IMR-90 (cell line): ENCODE measurements at regions not wholly inside any gene's neighbourhood (a gene's known extent, or its start where the extent isn't known, plus 50 kb on each side); places are given as distances from the start of the nearest gene placed in this dataset.

Source experiments
- ATAC-seq: fragments of 200-7000 bp; cut with Tn5 transposase; 2 replicates; pipeline ENCODE4 v1.9.1; 2020; ENCODE audit warnings: low read depth, mild to moderate bottlenecking, moderate library complexity
- BruUV-seq: library from RNA; stranded (reverse); fragments of 400-500 nt; replicated peaks from 2 replicates; lab custom pipeline; 2021; lab: Mats Ljungman, UMichigan
- CTCF ChIA-PET: fragments of 300-600 bp; formaldehyde crosslinking; extraction: SDS; loops from one replicate; lab custom pipeline; 2021; ENCODE audit warnings: antibody characterized with exemption; lab: Yijun Ruan, JAX
- POLR2A ChIA-PET: fragments of 300-600 bp; sonication (Branson Sonifier 250); formaldehyde crosslinking; loops from one replicate; lab custom pipeline; 2022; ENCODE audit warnings: antibody characterized with exemption; ENCODE audit not compliant: unreplicated experiment; lab: Charles Lee
- DNase-seq: peaks from one replicate; pipeline ENCODE4 v3.0.0; 2013
- H2AFZ ChIP-seq: replicated peaks from 2 replicates; pipeline ENCODE3; 2013; ENCODE audit warnings: low read length, mild to moderate bottlenecking; ENCODE audit not compliant: poor library complexity
- H2AK5ac ChIP-seq: 2 replicates; pipeline ENCODE4 v1.6.1; 2013; ENCODE audit warnings: low read depth, low read length, inconsistent platforms
- H2AK9ac ChIP-seq: replicated peaks from 2 replicates; pipeline ENCODE3; 2013; ENCODE audit warnings: mild to moderate bottlenecking, low read depth, low read length, moderate library complexity; ENCODE audit not compliant: poor library complexity
- H2BK120ac ChIP-seq: 2 replicates; pipeline ENCODE4 v1.6.1; 2013; ENCODE audit warnings: low read depth, low read length, inconsistent platforms
- H2BK15ac ChIP-seq: 3 replicates; pipeline ENCODE4 v1.6.1; 2013; ENCODE audit warnings: low read depth, low read length, inconsistent platforms
- H2BK20ac ChIP-seq: 2 replicates; pipeline ENCODE4 v1.6.1; 2013; ENCODE audit warnings: low read depth, mild to moderate bottlenecking, inconsistent platforms, low read length, moderate library complexity
- H2BK5ac ChIP-seq: 2 replicates; pipeline ENCODE4 v1.6.1; 2013; ENCODE audit warnings: mild to moderate bottlenecking, low read depth, low read length, inconsistent platforms; ENCODE audit not compliant: poor library complexity, severe bottlenecking
- H3K14ac ChIP-seq: replicated peaks from 2 replicates; pipeline ENCODE4 v1.6.1; 2013; ENCODE audit warnings: low read depth, low read length, inconsistent platforms
- H3K18ac ChIP-seq: 2 replicates; pipeline ENCODE4 v1.6.1; 2013; ENCODE audit warnings: low read depth, low read length, control low read depth
- H3K23ac ChIP-seq: 2 replicates; pipeline ENCODE4 v1.6.1; 2013; ENCODE audit warnings: low read depth, low read length, inconsistent platforms
- H3K27ac ChIP-seq: 2 replicates; pipeline ENCODE4 v1.5.1; 2013; ENCODE audit warnings: mild to moderate bottlenecking, control low read depth, low read length; ENCODE audit not compliant: insufficient read depth
- H3K27me3 ChIP-seq: 2 replicates; pipeline ENCODE4 v1.6.1; 2013; ENCODE audit warnings: low read length; ENCODE audit not compliant: control insufficient read depth, insufficient read depth
- H3K36me3 ChIP-seq: 2 replicates; pipeline ENCODE4 v1.6.1; 2013; ENCODE audit warnings: low read length, mixed read lengths; ENCODE audit not compliant: control insufficient read depth, insufficient read depth
- H3K4ac ChIP-seq: 2 replicates; pipeline ENCODE4 v1.6.1; 2013; ENCODE audit warnings: low read depth, low read length, inconsistent platforms
- H3K4me1 ChIP-seq: 2 replicates; pipeline ENCODE4 v1.6.1; 2013; ENCODE audit warnings: low read length, mixed read lengths; ENCODE audit not compliant: control insufficient read depth, insufficient read depth
- H3K4me2 ChIP-seq: 2 replicates; pipeline ENCODE4 v1.6.1; 2013; ENCODE audit warnings: low read depth, mild to moderate bottlenecking, control low read depth, low read length, moderate library complexity
- H3K4me3 ChIP-seq: 2 replicates; pipeline ENCODE4 v1.5.1; 2013; ENCODE audit warnings: low read depth, mild to moderate bottlenecking, control low read depth, low read length, moderate library complexity; ENCODE audit not compliant: insufficient read depth
- H3K56ac ChIP-seq: 2 replicates; pipeline ENCODE4 v1.6.1; 2013; ENCODE audit warnings: low read length, inconsistent platforms; ENCODE audit not compliant: insufficient read depth; ENCODE audit errors: extremely low read depth
- H3K79me1 ChIP-seq, 2 experiments: 2 replicates each; pipeline ENCODE4 v1.6.1; 2013; ENCODE audit warnings: low read length in 2 of 2, inconsistent platforms in 1 of 2, low read depth in 1 of 2
- H3K9ac ChIP-seq: 2 replicates; pipeline ENCODE4 v1.6.1; 2013; ENCODE audit warnings: low read depth, low read length, control low read depth
- H3K9me1 ChIP-seq: 2 replicates; pipeline ENCODE4 v1.6.1; 2013; ENCODE audit warnings: low read length, inconsistent platforms; ENCODE audit not compliant: insufficient read depth
- H3K9me3 ChIP-seq: 2 replicates; pipeline ENCODE4 v1.6.1; 2013; ENCODE audit warnings: low read length; ENCODE audit not compliant: control insufficient read depth, insufficient read depth
- H4K20me1 ChIP-seq: 2 replicates; pipeline ENCODE4 v1.6.1; 2013; ENCODE audit warnings: low read length, inconsistent platforms; ENCODE audit not compliant: insufficient read depth
- H4K5ac ChIP-seq: 2 replicates; pipeline ENCODE4 v1.6.1; 2013; ENCODE audit warnings: mild to moderate bottlenecking, low read depth, low read length, control low read depth
- H4K8ac ChIP-seq, 2 experiments: 2 replicates each; pipeline ENCODE4 v1.6.1; 2013; ENCODE audit warnings: low read depth in 2 of 2, low read length in 2 of 2, control low read depth in 1 of 2, inconsistent platforms in 1 of 2
- H4K91ac ChIP-seq: 2 replicates; pipeline ENCODE4 v1.6.1; 2013; ENCODE audit warnings: low read depth, low read length, inconsistent platforms; ENCODE audit not compliant: insufficient read depth
- BHLHE40 ChIP-seq: fragments of 150-350 bp; IDR thresholded peaks from 2 replicates; pipeline ENCODE4 v1.6.1; 2016; ENCODE audit warnings: mild to moderate bottlenecking, low read depth, low read length
- CTCF ChIP-seq: conservative IDR thresholded peaks from 2 replicates; pipeline ENCODE4 v1.5.1; 2012; ENCODE audit warnings: mild to moderate bottlenecking, low read depth, low read length, improper control_type of control experiment
- ELK1 ChIP-seq: fragments of 150-350 bp; IDR thresholded peaks from 2 replicates; pipeline ENCODE4 v1.6.1; 2016; ENCODE audit warnings: low read depth, mild to moderate bottlenecking, low read length, moderate library complexity, borderline replicate concordance
- FOS ChIP-seq: fragments of 150-350 bp; IDR thresholded peaks from 2 replicates; pipeline ENCODE4 v1.6.1; 2016; ENCODE audit warnings: low read depth, low read length
- MXI1 ChIP-seq: IDR thresholded peaks from 2 replicates; pipeline ENCODE4 v1.6.1; 2012; ENCODE audit warnings: low read depth, mild to moderate bottlenecking, low read length, moderate library complexity, borderline replicate concordance
- NFE2L2 ChIP-seq: fragments of 150-350 bp; IDR thresholded peaks from 2 replicates; pipeline ENCODE4 v1.6.1; 2016; ENCODE audit warnings: low read depth, mild to moderate bottlenecking, low read length
- POLR2A ChIP-seq: IDR thresholded peaks from 2 replicates; pipeline ENCODE4 v1.6.1; 2012; ENCODE audit warnings: mild to moderate bottlenecking, low read depth, low read length
- RCOR1 ChIP-seq: IDR thresholded peaks from 2 replicates; pipeline ENCODE4 v1.6.1; 2012; ENCODE audit warnings: mild to moderate bottlenecking, low read length, improper control_type of control experiment; ENCODE audit not compliant: insufficient replicate concordance
- SMC3 ChIP-seq: fragments of 150-350 bp; IDR thresholded peaks from 2 replicates; pipeline ENCODE4 v1.6.1; 2016; ENCODE audit warnings: low read depth, mild to moderate bottlenecking, antibody characterized with exemption, low read length, moderate library complexity
- WGBS, 2 experiments: methylation state at CpG; one replicate each; pipeline versions ENCODE4 v1.1.5 to v1.1.7; 2013; ENCODE audit warnings: missing lambda C conversion rate in 2 of 2; ENCODE audit not compliant: insufficient read length in 1 of 2; ENCODE audit errors: extremely low coverage in 2 of 2; 5-methylcytosine and 5-hydroxymethylcytosine counted together
- dilution Hi-C: fragments of 300-500 bp; cut with HindIII; formaldehyde crosslinking; loops from one replicate; pipeline ENCODE4 v1.14.3; 2018; ENCODE audit warnings: low sequenced_read_pairs; ENCODE audit not compliant: unreplicated experiment
- in situ Hi-C: fragments of 300-500 bp; cut with MboI; formaldehyde crosslinking; loops from 3 replicates; pipeline ENCODE4 v1.14.3; 2019; ENCODE audit warnings: low sequenced_read_pairs, inconsistent platforms, mixed read lengths
- intact Hi-C: fragments of 100-400 bp; cut with micrococcal nuclease; formaldehyde crosslinking; loops from 2 replicates; pipeline ENCODE4 v1.10.0; 2022
- TF ChIP-seq, protein P1 (sequence below): fragments of 150-350 bp; IDR thresholded peaks from 2 replicates; pipeline ENCODE4 v1.6.1; 2017; ENCODE audit warnings: mild to moderate bottlenecking, antibody characterized with exemption, low read length, low read depth

DNA sequence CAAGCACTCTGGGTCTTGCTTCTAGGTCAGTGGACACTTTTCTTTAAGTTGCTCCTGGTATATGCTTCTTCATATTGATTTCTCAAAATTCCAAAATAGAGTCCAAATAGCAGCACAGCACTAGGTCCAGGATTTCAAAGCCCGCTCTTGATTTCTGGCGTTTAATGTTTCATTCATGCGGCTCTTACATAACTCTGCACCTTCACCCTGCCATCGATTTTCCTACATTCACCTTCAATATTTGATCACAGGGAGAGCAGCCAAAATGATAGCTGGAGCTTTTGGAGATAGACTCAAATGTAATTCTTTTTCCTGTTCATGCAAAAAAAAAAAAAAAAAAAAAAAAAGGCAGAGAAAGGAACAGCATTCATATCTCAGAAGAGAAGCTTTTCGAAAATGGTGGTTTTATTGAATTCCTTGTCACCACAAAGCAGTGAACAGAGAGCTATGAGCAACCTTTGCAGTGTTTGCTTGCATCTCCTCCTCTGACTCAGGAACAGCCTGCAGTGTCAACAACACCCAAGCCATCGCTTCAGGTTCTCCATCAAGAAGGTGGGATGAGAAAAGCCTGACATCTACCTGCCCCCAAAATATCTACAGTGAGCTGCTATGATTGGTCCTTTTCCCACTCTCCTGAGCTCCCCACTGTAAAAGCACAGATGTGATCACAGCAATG is 97.8 kb downstream of the MED10 start:
- Histone ChIP-seq H2BK20ac (no peak overlapping the region), H2BK15ac (no peak overlapping the region), H3K27me3 (no peaks in the 10 kb centered on the region), H3K9me1 (no peaks in the 10 kb centered on the region), H4K91ac (no peak overlapping the region), H3K27ac (no peak overlapping the region), H3K4me3 (no peak overlapping the region), H2AFZ (no peak overlapping the region), H2BK120ac (no peak overlapping the region), H2AK5ac (no peak overlapping the region), H4K20me1 (no peaks in the 10 kb centered on the region), H3K14ac (no peak overlapping the region), H3K4me2 (no peak overlapping the region), H3K56ac (no peak overlapping the region), H4K8ac (no peak overlapping the region), H3K4me1 (no peaks in the 10 kb centered on the region), H3K23ac (no peak overlapping the region), H3K18ac (no peak overlapping the region), H2BK5ac (no peak overlapping the region), H2AK9ac (no peak overlapping the region), H3K9me3 (peaks cover 23% of the 10 kb centered on the region), H3K36me3 (no peaks in the 10 kb centered on the region), H4K5ac (no peak overlapping the region), H3K4ac (no peak overlapping the region), H3K9ac (no peak overlapping the region), H3K79me1 (no peaks in the 10 kb centered on the region)
- no CpG with 5 or more reads among the region's 6 CpGs for WGBS, 2 experiments
- ChIA-PET POLR2A (no interaction called here), CTCF (interaction anchor here (1.1 kb wide), 1 partner anchor 13 kb away, joined by 3 read pairs; no protein-coding TSS in a partner anchor)
- ATAC-seq (no peak), DNase-seq (no peak)
- in situ Hi-C loops (no loop called here), dilution Hi-C loops (no loop called here), intact Hi-C loops (no loop called here)
- no TSS peak for BruUV-seq
- TF ChIP-seq POLR2A (no peak), NFE2L2 (no peak), FOS (no peak), ELK1 (no peak), CTCF (no peak), BHLHE40 (no peak), MXI1 (no peak), SMC3 (no peak), RCOR1 (no peak)
- TF ChIP-seq, protein P1, sequence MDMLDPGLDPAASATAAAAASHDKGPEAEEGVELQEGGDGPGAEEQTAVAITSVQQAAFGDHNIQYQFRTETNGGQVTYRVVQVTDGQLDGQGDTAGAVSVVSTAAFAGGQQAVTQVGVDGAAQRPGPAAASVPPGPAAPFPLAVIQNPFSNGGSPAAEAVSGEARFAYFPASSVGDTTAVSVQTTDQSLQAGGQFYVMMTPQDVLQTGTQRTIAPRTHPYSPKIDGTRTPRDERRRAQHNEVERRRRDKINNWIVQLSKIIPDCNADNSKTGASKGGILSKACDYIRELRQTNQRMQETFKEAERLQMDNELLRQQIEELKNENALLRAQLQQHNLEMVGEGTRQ: no peak
